ENCODE measurements at regions not wholly inside any gene's neighbourhood (a gene's known extent, or its start where the extent isn't known, plus 50 kb on each side); places are given as distances from the start of the nearest gene placed in this dataset.

DNA sequence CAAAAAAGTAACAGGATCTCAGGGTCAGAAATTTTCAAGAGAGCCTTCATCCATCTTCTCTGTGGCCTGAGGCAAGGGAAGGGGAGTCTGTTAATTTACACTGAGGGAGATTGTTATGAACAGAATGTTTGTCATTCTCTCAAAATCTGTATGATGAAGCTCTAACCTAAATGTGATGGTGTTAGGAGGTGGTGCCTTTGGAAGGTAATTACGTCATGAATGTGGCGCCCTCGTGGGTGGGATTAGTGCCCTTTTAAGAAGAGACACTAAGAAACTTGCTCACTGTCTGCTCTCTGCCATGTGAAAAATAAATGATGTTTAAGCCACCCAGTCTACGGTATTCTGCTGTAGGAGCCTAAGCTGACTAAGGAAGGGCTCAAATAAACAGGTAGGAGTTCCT is 521.6 kb downstream of the SNAPC1 start:
- DNase-seq (ENCODE audit: low spot score), result no peak

DNA sequence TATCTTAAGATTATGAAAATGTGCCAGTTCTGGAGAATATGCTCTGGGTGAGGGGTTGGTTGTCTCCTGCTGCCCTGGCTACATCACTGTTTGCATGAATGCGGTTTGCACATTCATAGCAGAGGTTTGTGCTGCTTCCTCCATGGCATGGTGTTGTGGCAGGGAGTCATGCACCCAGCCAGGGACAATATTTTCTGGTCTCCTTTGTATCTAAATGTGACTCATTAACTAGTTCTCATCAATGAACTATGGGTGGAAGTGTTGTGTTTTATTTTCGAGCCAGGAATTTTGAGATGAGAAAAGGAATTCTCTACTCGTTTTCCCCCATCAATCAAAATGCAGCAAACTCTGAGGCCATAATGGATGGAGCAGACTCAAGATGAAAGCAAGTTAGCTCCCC is 527.3 kb downstream of the SNAPC1 start:
- no peak for DNase-seq (ENCODE audit: low spot score)

GRCh38 chr14:62301080-62301479 is 538.9 kb downstream of the SNAPC1 start:
- no peak for DNase-seq (ENCODE audit: low spot score)

GRCh38 chr14:62301911-62302310 is 539.7 kb downstream of the SNAPC1 start:
- DNase-seq (ENCODE audit: low spot score), result no peak

DNA sequence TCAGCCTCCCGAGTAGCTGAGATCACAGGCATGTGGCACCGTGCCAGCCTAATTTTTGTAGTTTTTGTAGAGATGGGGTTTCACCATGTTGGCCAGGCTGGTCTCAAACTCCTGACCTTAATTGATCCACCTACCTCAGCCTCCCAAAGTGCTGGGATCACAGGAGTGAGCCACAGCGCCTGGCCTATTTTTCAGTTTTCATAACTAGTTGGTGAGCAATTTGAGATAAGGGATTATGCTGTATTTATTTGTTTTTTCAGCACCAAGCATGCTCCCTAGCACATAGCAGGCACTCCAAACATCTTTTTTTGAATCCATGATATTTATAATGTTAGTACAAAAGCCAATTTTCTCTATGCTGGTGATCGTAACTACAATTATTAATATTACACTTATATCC is 541.2 kb downstream of the SNAPC1 start:
- DNase-seq (ENCODE audit: low spot score), result no peak

DNA sequence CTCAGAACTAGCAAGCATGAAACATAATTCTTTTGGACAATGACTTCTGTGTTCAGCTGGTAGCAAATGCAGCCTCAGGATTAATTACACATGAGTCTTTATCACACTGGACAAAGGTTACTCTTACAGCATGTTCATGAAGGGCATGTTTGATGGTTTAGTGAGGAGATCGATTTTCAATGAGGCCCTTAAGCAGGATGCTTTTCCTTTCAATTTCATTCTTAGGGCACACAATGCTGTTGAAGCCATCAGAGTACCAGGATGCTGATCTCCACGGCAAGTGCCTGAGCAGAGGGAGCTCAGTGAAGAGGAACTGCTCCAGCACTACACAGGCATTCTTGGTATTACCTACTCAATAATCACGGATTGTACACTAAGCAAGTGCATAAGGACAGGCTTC is 542.0 kb downstream of the SNAPC1 start:
- no peak for DNase-seq (ENCODE audit: low spot score)

DNA sequence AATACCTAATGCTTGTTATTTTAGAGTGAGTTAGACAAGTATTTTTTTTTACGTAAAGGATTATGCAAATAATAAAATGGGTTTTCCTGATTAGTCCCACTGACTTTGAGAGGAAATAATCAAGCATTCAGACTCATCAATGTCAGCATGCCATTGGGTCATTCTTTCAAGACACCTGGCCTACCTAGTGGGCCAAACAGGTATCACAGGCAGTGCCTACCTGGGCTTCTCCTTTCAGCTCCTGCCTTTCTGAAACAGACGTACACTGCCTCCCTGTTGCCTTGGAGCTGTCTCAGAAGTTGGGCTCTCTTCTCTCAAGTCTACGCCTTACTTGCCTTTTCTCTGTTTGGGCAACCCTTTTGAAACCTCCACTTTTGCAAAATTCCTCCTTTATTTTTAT is 545.6 kb downstream of the SNAPC1 start:
- DNase-seq (ENCODE audit: low spot score), result no peak

DNA sequence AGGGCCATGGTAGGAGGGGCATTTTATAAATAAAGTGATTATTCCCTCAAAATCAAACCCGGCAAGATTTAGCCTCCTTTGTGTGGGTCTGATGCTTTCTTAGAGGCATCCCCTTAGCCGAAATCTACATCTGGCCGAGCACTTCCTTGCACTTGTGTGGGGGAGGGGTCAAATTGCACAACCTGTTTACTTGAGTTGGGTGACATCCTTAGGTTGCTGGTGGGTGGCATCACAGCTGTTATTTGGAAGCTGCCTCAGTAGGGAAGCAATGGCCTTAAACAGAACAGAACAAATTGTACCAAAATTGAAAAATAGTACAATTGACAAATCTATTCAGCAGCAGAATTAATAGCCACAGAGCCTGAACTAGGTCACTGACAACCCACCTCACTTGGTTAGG is 546.1 kb downstream of the SNAPC1 start:
- no peak for DNase-seq (ENCODE audit: low spot score)

GRCh38 chr14:62308891-62309290 is 546.7 kb downstream of the SNAPC1 start:
- DNase-seq (ENCODE audit: low spot score), result no peak

- no peak for DNase-seq (ENCODE audit: low spot score)
These were observed 551.0 kb downstream of the SNAPC1 start for GRCh38 chr14:62313212-62313611.

DNA sequence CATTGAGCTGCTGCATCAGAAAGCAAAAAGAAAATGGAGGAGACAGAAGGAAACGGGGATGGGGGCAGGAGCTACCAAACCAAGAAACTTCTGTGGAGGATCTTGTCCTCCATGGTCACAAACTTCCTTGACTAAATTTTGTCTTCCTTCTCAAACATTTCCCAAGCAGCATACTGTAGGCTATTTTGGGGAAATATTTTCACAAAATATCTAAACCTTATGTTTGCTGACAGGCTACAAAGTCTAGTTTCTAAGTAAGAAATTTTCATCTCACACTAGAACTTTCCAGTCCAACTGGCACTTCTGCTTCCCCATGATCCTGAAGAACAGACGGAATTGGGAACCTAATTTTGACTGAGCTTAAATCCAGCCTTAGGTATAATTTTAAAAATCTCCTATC is 552.0 kb downstream of the SNAPC1 start:
- no peak for DNase-seq (ENCODE audit: low spot score)

- no peak for DNase-seq (ENCODE audit: low spot score)
These were observed 552.7 kb downstream of the SNAPC1 start for GRCh38 chr14:62314871-62315270.

DNA sequence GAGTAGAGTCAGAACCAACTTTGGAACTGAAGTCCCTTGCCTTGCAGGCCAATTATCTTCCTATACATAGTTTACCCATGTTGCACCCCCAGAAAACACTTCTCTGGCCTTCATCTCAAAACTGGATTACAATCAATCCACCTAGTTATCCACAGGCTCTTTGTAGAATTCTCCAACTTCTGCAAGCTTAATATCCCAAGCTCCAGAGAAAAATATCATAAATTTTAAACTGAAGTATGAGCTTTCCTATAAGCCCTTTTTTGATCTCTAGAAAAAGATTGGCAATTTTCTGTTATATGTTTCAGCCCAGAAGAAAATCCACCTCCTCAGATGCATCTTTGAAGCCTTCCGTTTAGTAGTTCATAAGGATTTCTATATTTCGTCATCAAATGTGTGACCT is 553.4 kb downstream of the SNAPC1 start:
- no peak for DNase-seq (ENCODE audit: low spot score)

DNA sequence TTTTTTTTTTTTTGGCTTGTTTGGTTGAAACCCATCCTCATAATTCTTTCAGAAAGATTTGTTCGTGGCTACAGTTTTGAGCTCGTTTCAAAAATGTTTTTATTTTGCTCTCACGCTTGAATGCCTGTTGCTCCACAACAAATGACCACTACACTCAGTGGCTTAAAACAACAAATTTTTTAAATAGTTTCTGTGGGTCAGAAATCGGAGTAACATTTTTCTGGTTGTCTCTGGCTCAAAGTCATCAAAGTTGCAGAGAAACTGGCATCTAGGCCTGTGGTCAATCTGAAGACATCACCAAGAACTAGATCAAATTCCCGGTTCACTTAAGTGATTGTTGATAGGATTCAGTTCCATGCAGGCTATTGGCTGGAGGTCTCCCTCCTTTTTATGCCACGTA is 560.0 kb downstream of the SNAPC1 start:
- no peak for DNase-seq (ENCODE audit: low spot score)

DNA sequence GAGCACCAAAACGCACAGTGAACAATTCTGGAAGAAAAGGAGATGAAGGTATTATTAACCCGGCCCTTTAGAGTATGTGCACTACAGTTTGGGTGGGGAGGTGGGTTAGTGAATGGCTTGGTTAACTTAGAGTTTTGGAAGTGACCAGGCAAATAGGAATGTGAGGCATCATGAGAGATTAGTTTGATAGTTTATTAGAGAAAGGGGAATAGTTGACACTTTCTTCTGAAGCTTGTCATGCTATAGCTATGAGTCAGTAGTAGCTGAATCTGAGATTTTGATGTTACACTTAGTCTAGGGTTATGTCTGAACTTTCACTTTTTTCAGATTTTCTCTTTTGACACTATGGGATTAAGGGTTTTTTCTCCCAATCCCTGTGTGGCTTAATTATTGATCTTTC is 567.2 kb downstream of the SNAPC1 start:
- no peak for DNase-seq (ENCODE audit: low spot score)

GRCh38 chr14:62347562-62348011 is 585.4 kb downstream of the SNAPC1 start:
- no peak for DNase-seq (ENCODE audit: low spot score)

DNA sequence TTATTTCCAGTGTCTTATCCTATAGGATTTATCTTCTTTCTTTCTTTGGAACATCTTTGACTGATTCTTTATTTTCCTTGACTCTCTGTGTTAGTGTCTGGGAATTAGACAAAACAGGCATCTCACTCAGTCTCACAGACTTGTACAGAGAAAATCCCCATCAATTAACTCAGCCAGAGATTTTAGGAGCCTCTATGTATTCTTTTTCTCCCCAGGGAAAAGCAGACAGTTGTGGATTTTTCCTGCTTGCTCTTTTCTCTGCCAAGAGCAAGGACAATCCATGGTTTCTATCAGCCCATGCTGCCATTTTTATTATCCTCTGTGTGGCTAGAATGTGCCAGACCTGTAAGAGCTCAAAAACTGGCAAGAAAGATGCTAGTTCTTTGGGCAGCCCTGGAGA is 595.1 kb downstream of the SNAPC1 start:
- no peak for DNase-seq (ENCODE audit: low spot score)

DNA sequence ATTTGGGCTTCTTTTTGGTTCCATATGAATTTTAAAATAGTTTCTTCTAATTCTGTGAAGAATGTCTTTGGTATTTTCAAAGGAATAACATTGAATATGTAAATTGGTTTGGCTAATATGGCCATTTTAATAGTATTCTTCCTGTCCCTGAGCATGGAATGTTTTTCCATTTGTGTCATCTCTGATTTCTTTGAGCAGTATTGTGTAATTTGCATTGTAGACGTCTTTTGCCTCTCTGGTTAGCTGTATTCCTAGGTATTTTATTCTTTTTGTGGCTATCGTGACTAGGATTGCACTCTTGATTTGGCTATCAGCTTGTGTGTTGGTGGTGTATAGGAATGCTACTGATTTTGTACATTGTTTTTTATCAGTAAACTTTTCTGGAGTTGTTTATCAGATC is 601.9 kb downstream of the SNAPC1 start:
- DNase-seq (ENCODE audit: low spot score), result no peak

DNA sequence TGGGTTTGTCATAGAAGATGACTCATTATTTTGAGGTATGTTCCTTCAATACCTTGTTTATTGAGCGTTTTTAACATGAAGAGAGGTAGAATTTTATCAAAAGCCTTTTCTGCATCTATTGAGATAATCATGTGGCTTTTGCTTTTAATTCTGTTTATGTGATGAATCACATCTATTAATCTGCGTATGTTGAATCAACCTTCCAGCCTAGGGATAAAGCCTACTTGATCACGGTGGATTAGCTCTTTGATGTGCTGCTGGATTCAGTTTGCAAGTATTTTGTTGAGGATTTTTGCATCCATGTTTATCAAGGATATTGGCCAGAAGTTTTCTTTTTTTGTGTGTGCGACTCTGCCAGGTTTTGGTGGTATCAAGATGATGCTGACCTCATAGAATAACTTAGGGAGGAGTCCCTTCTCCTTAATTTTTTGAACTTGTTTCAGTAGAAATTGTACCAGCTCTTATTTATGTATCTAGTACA is 602.6 kb downstream of the SNAPC1 start:
- DNase-seq (ENCODE audit: low spot score), result no peak

DNA sequence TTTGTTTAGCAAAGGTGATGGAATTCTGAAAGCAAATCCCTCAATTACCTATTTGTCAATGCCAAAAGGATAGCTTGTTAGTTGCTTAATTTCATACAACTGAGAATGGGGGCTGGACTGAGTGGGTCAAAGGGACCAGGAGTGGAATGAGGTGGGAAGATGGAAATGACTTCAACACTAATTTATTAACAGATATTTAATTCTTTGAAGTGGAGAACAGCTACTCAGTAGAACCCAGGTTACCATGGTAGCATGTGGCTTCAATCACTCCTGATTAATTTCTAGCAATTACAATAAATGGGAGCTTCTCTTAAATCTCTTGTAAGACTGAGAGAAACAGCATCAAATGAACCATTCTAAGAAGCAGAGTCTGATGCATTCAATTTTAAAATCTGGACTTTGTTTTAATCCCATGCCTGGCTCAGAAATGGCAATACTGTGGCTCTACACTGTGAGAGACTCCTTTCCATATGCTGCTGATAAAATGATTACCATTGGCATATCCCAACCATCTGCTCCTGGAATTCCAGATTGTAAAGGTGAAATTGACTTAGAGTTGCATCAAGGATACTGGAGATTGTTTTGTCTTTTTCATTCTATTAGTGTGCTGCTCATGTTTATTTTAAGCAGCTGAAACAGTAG is 607.8 kb downstream of the SNAPC1 start:
- no peak for DNase-seq (ENCODE audit: low spot score)

- no peak for DNase-seq (ENCODE audit: low spot score)
These were observed 611.7 kb downstream of the SNAPC1 start for GRCh38 chr14:62373944-62374343.

GRCh38 chr14:62378057-62378456 is 615.8 kb downstream of the SNAPC1 start:
- no peak for DNase-seq (ENCODE audit: low spot score)

GRCh38 chr14:62381311-62382070 is 619.3 kb downstream of the SNAPC1 start:
- no peak for DNase-seq (ENCODE audit: low spot score)

GRCh38 chr14:62409169-62409568 is 636.1 kb downstream of the KCNH5 start:
- DNase-seq (ENCODE audit: low spot score), result no peak

Data from CD4-positive, alpha-beta T cell treated with Interleukin-2 at 100 ng/mL for 4 hours (primary cell).